GM08714 (cell line): ENCODE measurements at regions not wholly inside any gene's neighbourhood (a gene's known extent, or its start where the extent isn't known, plus 50 kb on each side); places are given as distances from the start of the nearest gene placed in this dataset.
"Not testable (repeated sequence)": the region's sequence is repeated elsewhere in the genome, so short reads cannot be mapped to it uniquely, and the experiment has no call there.

Experiments used
- H3K4me3 ChIP-seq: fragments of 200-500 bp; sonication (Bioruptor generic); 2 replicates; pipeline ENCODE4 v1.5.1; 2014; ENCODE audit warnings: mild to moderate bottlenecking, low read length, inconsistent platforms
- ZNF274 ChIP-seq: IDR thresholded peaks from 2 replicates; pipeline ENCODE4 v1.6.1; 2012; ENCODE audit warnings: mild to moderate bottlenecking, low read depth, low read length

- no peak for TF ChIP-seq ZNF274
- H3K4me3 ChIP-seq, result no peak overlapping the region
Measured at GRCh38 chr4:177494791-177495190, 52.6 kb upstream of the AGA start.

- H3K4me3 ChIP-seq, result not testable (repeated sequence)
Measured at GRCh38 chr4:177495626-177496025, 53.4 kb upstream of the AGA start.

GRCh38 chr4:177499537-177499936, 57.3 kb upstream of the AGA start:
- no peak overlapping the region for H3K4me3 ChIP-seq
- no peak for TF ChIP-seq ZNF274

- TF ChIP-seq ZNF274, result no peak
- H3K4me3 ChIP-seq, result no peak overlapping the region
Measured at GRCh38 chr4:177505171-177505615, 63.0 kb upstream of the AGA start.

GRCh38 chr4:177508662-177509061, 66.4 kb upstream of the AGA start:
- TF ChIP-seq ZNF274, result no peak
- no peak overlapping the region for H3K4me3 ChIP-seq

GRCh38 chr4:177509226-177509745, 67.0 kb upstream of the AGA start:
- no peak for TF ChIP-seq ZNF274
- no peak overlapping the region for H3K4me3 ChIP-seq

- no peak for TF ChIP-seq ZNF274
- no peak overlapping the region for H3K4me3 ChIP-seq
Measured at GRCh38 chr4:177511611-177512010, 69.4 kb upstream of the AGA start.

- TF ChIP-seq ZNF274, result no peak
Measured at GRCh38 chr4:177512646-177513045, 70.4 kb upstream of the AGA start.

GRCh38 chr4:177517862-177518261, 75.6 kb upstream of the AGA start:
- no peak overlapping the region for H3K4me3 ChIP-seq
- no peak for TF ChIP-seq ZNF274

More at GRCh38 chr4:177512646-177513045, 70.4 kb upstream of the AGA start:
- H3K4me3 ChIP-seq, result no peak overlapping the region

GRCh38 chr4:177519481-177520260, 77.4 kb upstream of the AGA start:
- H3K4me3 ChIP-seq, result no peak overlapping the region
- TF ChIP-seq ZNF274, result no peak

GRCh38 chr4:177528620-177529019, 86.4 kb upstream of the AGA start:
- H3K4me3 ChIP-seq, result no peak overlapping the region
- no peak for TF ChIP-seq ZNF274

GRCh38 chr4:177530561-177530960, 88.3 kb upstream of the AGA start:
- H3K4me3 ChIP-seq, result no peak overlapping the region
- TF ChIP-seq ZNF274, result no peak

- H3K4me3 ChIP-seq, result no peak overlapping the region
- TF ChIP-seq ZNF274, result no peak
Measured at GRCh38 chr4:177532358-177532757, 90.1 kb upstream of the AGA start.

- not testable (repeated sequence) for H3K4me3 ChIP-seq
Measured at GRCh38 chr4:177534841-177535240, 92.6 kb upstream of the AGA start.

GRCh38 chr4:177546745-177547144, 104.5 kb upstream of the AGA start:
- TF ChIP-seq ZNF274, result no peak
- H3K4me3 ChIP-seq, result no peak overlapping the region

- no peak for TF ChIP-seq ZNF274
- H3K4me3 ChIP-seq, result no peak overlapping the region
Measured at GRCh38 chr4:177547985-177548384, 105.7 kb upstream of the AGA start.
